Spinal cord (tissue), 9 donors: ENCODE measurements at regions not wholly inside any gene's neighbourhood (a gene's known extent, or its start where the extent isn't known, plus 50 kb on each side); places are given as distances from the start of the nearest gene placed in this dataset.

Source experiments
- DNase-seq, 6 donors: peaks; one replicate each; pipeline versions ENCODE4 v3.0.0 to v3.0.0-alpha.2; 2013 to 2015; ENCODE audit warnings: low spot score in 6 of 6, low read depth in 4 of 6
- H3K27ac ChIP-seq: one replicate; pipeline ENCODE4 v1.5.1; 2013; ENCODE audit warnings: low read depth, low read length, control low read depth
- H3K27me3 ChIP-seq: one replicate; pipeline ENCODE4 v1.6.1; 2013; ENCODE audit warnings: low read length; ENCODE audit not compliant: control insufficient read depth, insufficient read depth
- H3K36me3 ChIP-seq: one replicate; pipeline ENCODE4 v1.6.1; 2013; ENCODE audit warnings: low read length; ENCODE audit not compliant: control insufficient read depth, insufficient read depth
- H3K4me1 ChIP-seq: one replicate; pipeline ENCODE4 v1.6.1; 2013; ENCODE audit warnings: low read length; ENCODE audit not compliant: control insufficient read depth, insufficient read depth
- H3K4me3 ChIP-seq: one replicate; pipeline ENCODE4 v1.5.1; 2013; ENCODE audit warnings: low read depth, low read length, control low read depth
- H3K9me3 ChIP-seq: one replicate; pipeline ENCODE4 v1.6.1; 2013; ENCODE audit warnings: low read length; ENCODE audit not compliant: control insufficient read depth, insufficient read depth
- WGBS: methylation state at CpG from one replicate; pipeline ENCODE4 v1.1.5; 2013; ENCODE audit warnings: missing lambda C conversion rate; ENCODE audit not compliant: insufficient coverage; 5-methylcytosine and 5-hydroxymethylcytosine counted together
- donor health status: healthy.

- no peaks in the 10 kb centered on the region for H3K4me1 ChIP-seq
- 85% methylated on average over 3 of the region's 4 CpGs for WGBS
- H3K4me3 ChIP-seq, result no peak overlapping the region
- no peaks in the 10 kb centered on the region for H3K9me3 ChIP-seq
- H3K27me3 ChIP-seq, result no peaks in the 10 kb centered on the region
- DNase-seq, result peak in 1 of 6 donors; percentile 33
- no peaks in the 10 kb centered on the region for H3K36me3 ChIP-seq
- no peak overlapping the region for H3K27ac ChIP-seq
Measured at GRCh38 chr10:112083472-112083871, 100.1 kb downstream of the GPAM start.

GRCh38 chr10:112087953-112088456 is 95.6 kb downstream of the GPAM start:
- no peaks in the 10 kb centered on the region for H3K27me3 ChIP-seq
- no peaks in the 10 kb centered on the region for H3K9me3 ChIP-seq
- WGBS, result 51% methylated on average over 6 of the region's 10 CpGs
- H3K36me3 ChIP-seq, result no peaks in the 10 kb centered on the region
- H3K4me3 ChIP-seq, result no peak overlapping the region
- no peak overlapping the region for H3K27ac ChIP-seq
- no peaks in the 10 kb centered on the region for H3K4me1 ChIP-seq
- DNase-seq, result no peak

GRCh38 chr10:112091703-112092102 is 91.9 kb downstream of the GPAM start:
- Histone ChIP-seq H3K9me3 (no peaks in the 10 kb centered on the region), H3K27me3 (peaks cover 2% of the 10 kb centered on the region), H3K27ac (no peak overlapping the region), H3K4me3 (no peak overlapping the region), H3K4me1 (no peaks in the 10 kb centered on the region), H3K36me3 (no peaks in the 10 kb centered on the region)
- no peak for DNase-seq
- WGBS, result no CpG with 5 or more reads among the region's 1 CpG

DNA sequence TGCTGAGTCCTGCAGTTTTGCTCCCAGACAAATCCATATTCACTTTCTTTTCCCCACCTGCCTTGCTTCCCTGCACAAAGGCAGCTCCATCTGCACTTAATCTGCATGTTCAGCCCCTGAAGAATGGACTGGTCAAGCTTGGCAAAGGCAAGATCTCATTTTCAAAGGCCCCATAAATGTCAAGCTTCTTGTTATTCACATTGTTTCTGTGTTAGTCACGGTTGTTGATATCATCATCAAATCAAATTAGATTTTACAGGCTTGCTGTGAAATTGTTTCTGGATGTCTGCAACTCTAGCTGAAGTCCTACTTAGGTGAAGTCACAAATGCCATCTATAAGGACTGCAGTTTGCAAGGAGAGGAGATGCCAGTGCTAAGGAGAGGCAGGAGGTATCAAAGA is 91.0 kb downstream of the GPAM start:
- Histone ChIP-seq H3K9me3 (no peaks in the 10 kb centered on the region), H3K4me1 (no peaks in the 10 kb centered on the region), H3K36me3 (no peaks in the 10 kb centered on the region), H3K27me3 (peaks cover 2% of the 10 kb centered on the region), H3K4me3 (no peak overlapping the region), H3K27ac (no peak overlapping the region)
- DNase-seq, result no peak
- WGBS, result no CpG with 5 or more reads among the region's 1 CpG

GRCh38 chr10:112094984-112095383 is 88.6 kb downstream of the GPAM start:
- H3K27me3 ChIP-seq, result peaks cover 2% of the 10 kb centered on the region
- no peaks in the 10 kb centered on the region for H3K36me3 ChIP-seq
- no peak overlapping the region for H3K27ac ChIP-seq
- H3K4me1 ChIP-seq, result no peaks in the 10 kb centered on the region
- DNase-seq, result no peak
- no peak overlapping the region for H3K4me3 ChIP-seq
- 64% methylated on average over 2 of the region's 3 CpGs for WGBS
- H3K9me3 ChIP-seq, result no peaks in the 10 kb centered on the region

DNA sequence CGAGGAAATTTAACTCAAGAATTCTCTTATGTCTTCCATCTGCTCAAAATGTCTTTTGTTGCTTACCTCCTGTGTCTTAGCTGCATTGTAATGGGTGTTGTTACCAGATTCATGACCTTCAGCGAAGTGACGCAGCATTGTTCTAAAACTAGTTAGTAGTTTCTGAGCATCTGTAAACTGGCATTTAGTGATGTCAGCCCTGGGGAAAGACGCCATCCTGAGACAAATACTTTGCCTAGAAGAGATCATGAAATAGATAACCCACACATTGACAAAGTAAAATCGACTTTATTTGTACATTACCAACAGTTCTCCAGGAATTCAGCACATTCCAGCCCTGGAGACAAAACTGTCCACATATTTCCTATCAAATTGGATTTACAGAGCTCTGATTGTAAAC is 87.8 kb downstream of the GPAM start:
- Histone ChIP-seq H3K36me3 (no peaks in the 10 kb centered on the region), H3K27ac (no peak overlapping the region), H3K27me3 (peaks cover 2% of the 10 kb centered on the region), H3K4me3 (no peak overlapping the region), H3K4me1 (no peaks in the 10 kb centered on the region), H3K9me3 (no peaks in the 10 kb centered on the region)
- 69% methylated on average over 3 of the region's 5 CpGs for WGBS
- DNase-seq, result peak in 1 of 6 donors; percentile 72

DNA sequence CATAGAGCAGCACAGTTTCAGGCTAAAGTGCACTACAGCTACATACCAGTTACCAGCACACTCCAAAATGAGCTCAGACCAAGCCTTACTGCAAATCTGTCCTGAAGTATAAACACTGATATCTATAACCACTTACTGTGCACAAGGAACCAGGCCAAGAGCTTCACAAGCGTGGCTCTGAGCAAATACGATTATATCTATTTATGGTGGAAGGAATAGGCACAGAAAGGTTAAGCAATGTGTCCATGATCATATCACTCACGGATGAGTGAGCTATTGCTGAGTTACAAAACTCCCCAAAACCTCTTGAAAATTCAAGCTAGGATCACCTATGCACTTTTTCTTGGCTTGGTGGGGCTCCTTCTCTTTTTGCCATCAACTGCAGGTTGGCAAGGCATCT is 84.9 kb downstream of the GPAM start:
- Histone ChIP-seq H3K36me3 (no peaks in the 10 kb centered on the region), H3K27ac (no peak overlapping the region), H3K4me1 (no peaks in the 10 kb centered on the region), H3K9me3 (no peaks in the 10 kb centered on the region), H3K27me3 (peaks cover 2% of the 10 kb centered on the region), H3K4me3 (no peak overlapping the region)
- no peak for DNase-seq
- WGBS, result 63% methylated on average over 1 of the region's 3 CpGs
